ENCODE measurements at regions not wholly inside any gene's neighbourhood (a gene's known extent, or its start where the extent isn't known, plus 50 kb on each side); places are given as distances from the start of the nearest gene placed in this dataset.

DNA sequence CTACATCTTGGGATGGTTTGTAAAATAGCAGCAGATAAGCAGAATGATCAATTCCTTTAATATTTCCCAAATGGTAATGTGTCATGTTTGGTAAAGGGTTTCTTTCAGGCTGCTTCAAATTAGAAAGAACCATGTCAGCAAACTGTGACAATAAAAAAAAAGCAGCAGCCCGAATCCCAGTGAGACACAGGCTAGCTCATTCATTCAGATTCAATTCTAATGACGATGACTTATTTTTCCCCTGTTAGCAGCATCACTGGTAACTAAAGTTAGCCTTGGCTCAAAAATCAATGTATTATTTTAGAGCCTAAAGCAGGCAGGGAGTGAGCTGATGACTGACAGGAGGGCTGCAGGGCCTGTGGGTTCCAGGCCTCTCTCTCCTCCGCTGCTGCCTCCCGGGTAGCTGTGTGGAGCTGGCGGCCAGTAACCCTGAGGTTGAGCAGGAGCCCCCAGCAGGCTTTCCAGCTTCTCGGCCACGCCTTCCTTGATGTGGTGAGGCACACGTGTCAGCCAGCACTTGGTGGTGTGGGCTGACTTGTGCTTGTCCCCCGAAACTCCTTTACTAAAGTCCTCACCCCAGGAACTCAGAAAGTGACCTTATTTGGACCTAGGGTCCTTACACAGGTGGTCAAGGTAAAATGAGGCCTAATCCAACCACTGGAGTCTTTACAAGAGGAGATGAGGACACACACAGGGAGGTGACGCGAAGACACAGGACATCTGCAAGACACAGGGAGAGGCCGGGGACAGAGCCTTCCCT lies 120.5 kb upstream of the HS6ST1 start:
- ChIA-PET POLR2A (no interaction called here), CTCF (no interaction called here)

DNA sequence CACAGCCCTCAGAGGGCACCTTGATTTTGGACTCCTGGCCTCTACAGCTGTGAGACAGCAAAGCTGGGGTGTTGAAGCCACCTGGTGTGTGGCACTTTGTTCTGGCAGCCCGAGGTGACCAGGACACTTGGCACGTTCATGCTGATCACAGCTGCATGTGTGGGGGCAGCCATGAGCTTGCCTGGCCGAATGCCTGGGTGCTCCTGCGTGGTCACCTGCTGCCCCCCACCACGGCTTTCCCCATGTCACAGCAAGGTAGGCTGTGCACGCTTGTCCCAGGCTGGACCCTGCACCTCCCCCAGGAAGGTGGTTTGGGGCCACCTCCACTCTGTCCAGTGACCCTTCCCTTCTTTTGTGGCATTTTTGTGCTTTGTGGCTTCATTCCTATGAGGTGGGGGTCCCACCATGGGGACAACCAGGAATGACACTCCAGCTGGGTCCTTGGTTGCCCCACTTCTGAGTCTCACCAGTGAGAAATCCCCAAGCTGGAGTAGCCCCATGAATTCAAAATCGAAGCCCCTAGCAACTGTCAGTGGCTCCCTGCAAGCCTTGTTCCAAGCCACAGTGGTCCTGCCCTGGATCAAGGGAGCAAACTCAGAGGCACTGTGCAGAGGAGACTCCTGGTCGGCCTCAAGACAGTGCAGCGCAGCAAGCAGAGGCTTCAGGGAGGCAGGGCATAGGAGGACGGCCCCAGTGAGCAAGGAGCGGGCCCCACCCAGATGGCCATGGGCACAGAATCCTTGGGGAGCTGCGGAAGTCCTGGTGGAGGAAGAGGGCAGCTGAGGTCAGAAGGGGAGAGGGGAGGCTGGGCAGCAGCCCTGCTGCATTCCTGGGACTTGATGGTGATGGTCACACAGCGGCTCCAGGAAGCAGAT lies 121.4 kb upstream of the HS6ST1 start:
- DNase-seq (ENCODE audit: low read depth, low spot score), result no peak
- peaks cover 3% of the 10 kb centered on the region for H3K27me3 ChIP-seq (ENCODE audit: control insufficient read depth, insufficient read depth, low read length)
- H3K27ac ChIP-seq (ENCODE audit: low read depth, low read length), result no peak overlapping the region
- H3K9me3 ChIP-seq (ENCODE audit: control insufficient read depth, insufficient read depth, low read length), result no peaks in the 10 kb centered on the region; the same call in 1 of the 2 replicates
- ChIA-PET CTCF (no interaction called here), POLR2A (no interaction called here)
- no peak overlapping the region for H3K4me3 ChIP-seq (ENCODE audit: low read depth, low read length)
- TF ChIP-seq, protein P1, sequence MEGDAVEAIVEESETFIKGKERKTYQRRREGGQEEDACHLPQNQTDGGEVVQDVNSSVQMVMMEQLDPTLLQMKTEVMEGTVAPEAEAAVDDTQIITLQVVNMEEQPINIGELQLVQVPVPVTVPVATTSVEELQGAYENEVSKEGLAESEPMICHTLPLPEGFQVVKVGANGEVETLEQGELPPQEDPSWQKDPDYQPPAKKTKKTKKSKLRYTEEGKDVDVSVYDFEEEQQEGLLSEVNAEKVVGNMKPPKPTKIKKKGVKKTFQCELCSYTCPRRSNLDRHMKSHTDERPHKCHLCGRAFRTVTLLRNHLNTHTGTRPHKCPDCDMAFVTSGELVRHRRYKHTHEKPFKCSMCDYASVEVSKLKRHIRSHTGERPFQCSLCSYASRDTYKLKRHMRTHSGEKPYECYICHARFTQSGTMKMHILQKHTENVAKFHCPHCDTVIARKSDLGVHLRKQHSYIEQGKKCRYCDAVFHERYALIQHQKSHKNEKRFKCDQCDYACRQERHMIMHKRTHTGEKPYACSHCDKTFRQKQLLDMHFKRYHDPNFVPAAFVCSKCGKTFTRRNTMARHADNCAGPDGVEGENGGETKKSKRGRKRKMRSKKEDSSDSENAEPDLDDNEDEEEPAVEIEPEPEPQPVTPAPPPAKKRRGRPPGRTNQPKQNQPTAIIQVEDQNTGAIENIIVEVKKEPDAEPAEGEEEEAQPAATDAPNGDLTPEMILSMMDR (IDR thresholded peaks at IDR 0.05; ENCODE audit: low read depth, low read length), result no peak

More for the DNA sequence above, 120.5 kb upstream of the HS6ST1 start:
- no peak for DNase-seq (ENCODE audit: low read depth, low spot score)
- TF ChIP-seq, protein P1 (IDR thresholded peaks at IDR 0.05; ENCODE audit: low read depth, low read length), result no peak
- no peak overlapping the region for H3K27ac ChIP-seq (ENCODE audit: low read depth, low read length)
- H3K4me3 ChIP-seq (ENCODE audit: low read depth, low read length), result no peak overlapping the region
- no peaks in the 10 kb centered on the region; the same call in 1 of the 2 replicates for H3K9me3 ChIP-seq (ENCODE audit: control insufficient read depth, insufficient read depth, low read length)
- H3K27me3 ChIP-seq (ENCODE audit: control insufficient read depth, insufficient read depth, low read length), result peaks cover 3% of the 10 kb centered on the region

DNA sequence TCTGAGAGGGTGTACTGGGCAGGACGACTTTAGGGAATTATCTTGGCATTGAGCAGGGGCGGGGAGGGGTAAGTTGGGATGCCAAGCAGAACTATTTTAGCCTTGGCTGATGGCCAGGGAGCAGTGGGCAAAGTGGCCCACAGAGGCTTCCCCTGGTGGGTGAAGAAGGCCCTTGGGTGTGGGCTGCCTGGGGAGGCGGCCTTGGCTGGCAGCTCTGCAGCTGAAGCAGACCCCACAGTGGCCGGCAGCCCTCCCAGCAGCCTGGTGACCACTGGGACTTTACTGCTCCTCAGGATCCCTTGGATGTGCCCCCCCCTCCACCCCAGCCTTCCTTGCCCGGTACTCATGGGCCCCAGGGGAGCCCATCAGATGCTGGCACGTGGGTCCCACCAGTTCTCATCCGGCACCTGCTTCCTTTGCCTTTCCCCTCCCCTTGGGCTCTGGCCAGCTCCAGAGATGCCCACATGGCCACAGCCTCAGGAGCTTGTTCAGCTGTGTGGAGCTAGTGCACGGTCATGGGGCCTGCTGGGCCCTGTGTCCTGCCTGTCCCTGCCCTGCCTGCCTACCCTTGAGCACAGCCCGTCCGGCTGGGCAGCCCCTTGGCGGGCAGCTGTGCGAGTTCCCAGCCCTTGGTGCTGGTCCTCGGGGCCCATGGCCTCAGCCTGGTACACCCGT lies 122.1 kb upstream of the HS6ST1 start:
- H3K27me3 ChIP-seq (ENCODE audit: control insufficient read depth, insufficient read depth, low read length), result peaks cover 3% of the 10 kb centered on the region
- H3K9me3 ChIP-seq (ENCODE audit: control insufficient read depth, insufficient read depth, low read length), result no peaks in the 10 kb centered on the region; the same call in 1 of the 2 replicates
- TF ChIP-seq, protein P1 (IDR thresholded peaks at IDR 0.05; ENCODE audit: low read depth, low read length), result no peak
- no peak overlapping the region for H3K4me3 ChIP-seq (ENCODE audit: low read depth, low read length)
- ChIA-PET CTCF (no interaction called here), POLR2A (no interaction called here)
- no peak overlapping the region for H3K27ac ChIP-seq (ENCODE audit: low read depth, low read length)
- DNase-seq (ENCODE audit: low read depth, low spot score), result no peak

DNA sequence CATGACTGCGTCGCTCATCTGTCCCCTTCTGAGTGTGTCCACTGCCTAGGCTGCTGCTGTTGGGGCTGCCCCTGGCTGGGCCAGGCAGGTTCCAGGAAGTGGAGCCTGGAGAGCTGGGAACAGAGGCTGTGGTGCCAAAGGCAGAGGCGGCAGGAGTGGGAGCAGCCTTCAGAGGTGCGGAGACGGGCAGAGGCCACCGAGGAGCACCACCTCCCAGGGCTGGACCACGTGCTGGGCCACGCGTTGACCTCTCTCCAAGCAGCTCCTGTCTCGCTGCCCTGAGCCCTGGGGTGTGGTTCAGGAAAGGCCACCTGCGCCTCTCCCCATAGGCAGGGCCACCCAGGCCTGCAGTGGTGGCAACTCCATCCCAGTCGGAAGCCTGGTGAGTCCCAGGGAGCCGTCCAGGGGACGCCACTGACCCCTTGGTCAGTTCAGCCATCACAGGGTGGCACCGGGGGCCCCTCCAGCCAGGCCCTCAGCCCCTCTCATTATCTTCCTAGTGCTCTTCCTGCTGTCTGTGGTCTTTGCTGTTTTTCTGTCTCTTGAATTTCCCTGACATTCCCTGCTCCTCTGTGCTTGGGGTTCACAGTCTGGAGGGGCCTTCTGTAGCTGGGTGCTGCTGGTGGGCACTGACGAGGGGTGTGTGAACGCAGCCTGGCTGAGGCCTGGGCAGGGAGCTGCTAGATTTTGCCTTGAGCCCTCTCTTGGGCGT lies 122.8 kb upstream of the HS6ST1 start:
- POLR2A ChIA-PET, result no interaction called here

More for the DNA sequence above, 122.8 kb upstream of the HS6ST1 start:
- no peak for DNase-seq (ENCODE audit: low read depth, low spot score)
- TF ChIP-seq, protein P1 (IDR thresholded peaks at IDR 0.05; ENCODE audit: low read depth, low read length), result no peak
- no peak overlapping the region for H3K4me3 ChIP-seq (ENCODE audit: low read depth, low read length)
- no peak overlapping the region for H3K27ac ChIP-seq (ENCODE audit: low read depth, low read length)
- CTCF ChIA-PET, result no interaction called here
- H3K9me3 ChIP-seq (ENCODE audit: control insufficient read depth, insufficient read depth, low read length), result no peaks in the 10 kb centered on the region; the same call in 1 of the 2 replicates
- H3K27me3 ChIP-seq (ENCODE audit: control insufficient read depth, insufficient read depth, low read length), result peaks cover 3% of the 10 kb centered on the region

Data from AG04450 (cell line).